Neural cell (in vitro differentiated cells): ENCODE measurements at regions not wholly inside any gene's neighbourhood (a gene's known extent, or its start where the extent isn't known, plus 50 kb on each side); places are given as distances from the start of the nearest gene placed in this dataset.

ENCODE experiments used
- H2AFZ ChIP-seq: fragments of 200-600, 300-800 bp; sonication (generic), shearing (Covaris generic); 2 replicates; pipeline ENCODE4 v1.6.0; 2014; ENCODE audit warnings: low read depth, mild to moderate bottlenecking, antibody characterized with exemption, low read length, moderate library complexity
- H3F3A ChIP-seq: fragments of 200-600 bp; shearing (Covaris generic); 2 replicates; pipeline ENCODE4 v1.6.1; 2016; ENCODE audit warnings: mild to moderate bottlenecking, moderate library complexity, mixed read lengths, antibody characterized with exemption, low read length; ENCODE audit not compliant: insufficient read depth, poor library complexity, severe bottlenecking
- H3K27ac ChIP-seq: fragments of 200-600, 300-800 bp; sonication (generic), shearing (Covaris generic); 2 replicates; pipeline ENCODE4 v1.5.1; 2014; ENCODE audit warnings: mild to moderate bottlenecking, low read length, moderate library complexity
- H3K27me3 ChIP-seq: fragments of 300-800, 200-600 bp; sonication (generic), shearing (Covaris generic); 2 replicates; pipeline ENCODE4 v1.6.0; 2014; ENCODE audit warnings: mild to moderate bottlenecking, low read depth, low read length, moderate library complexity; ENCODE audit not compliant: insufficient read depth
- H3K36me3 ChIP-seq: fragments of 300-800, 200-600 bp; sonication (generic), shearing (Covaris generic); 2 replicates; pipeline ENCODE4 v1.5.1; 2014; ENCODE audit warnings: mild to moderate bottlenecking, antibody characterized with exemption, low read length, moderate library complexity; ENCODE audit not compliant: insufficient read depth
- H3K4me2 ChIP-seq: fragments of 300-800, 200-600 bp; sonication (generic), shearing (Covaris generic); 2 replicates; pipeline ENCODE4 v1.6.0; 2014; ENCODE audit warnings: mild to moderate bottlenecking, low read length
- H3K4me3 ChIP-seq: fragments of 300-800, 200-600 bp; sonication (generic), shearing (Covaris generic); 2 replicates; pipeline ENCODE4 v1.5.1; 2014; ENCODE audit warnings: mild to moderate bottlenecking, low read length, moderate library complexity
- H3K79me2 ChIP-seq: fragments of 200-600 bp; shearing (Covaris generic); replicated peaks from 2 replicates; pipeline ENCODE4 v1.6.0; 2014; ENCODE audit warnings: mild to moderate bottlenecking, low read length, moderate library complexity; ENCODE audit not compliant: insufficient read depth
- H3K9ac ChIP-seq: fragments of 300-800, 200-600 bp; sonication (generic), shearing (Covaris generic); 2 replicates; pipeline ENCODE4 v1.6.1; 2016; ENCODE audit warnings: mild to moderate bottlenecking, low read length, mixed read lengths
- H3K9me2 ChIP-seq: fragments of 200-600 bp; shearing (Covaris generic); 2 replicates; pipeline ENCODE4 v1.6.1; 2016; ENCODE audit warnings: mild to moderate bottlenecking, low read length, mixed read lengths; ENCODE audit not compliant: insufficient read depth
- H3K9me3 ChIP-seq: fragments of 200-600, 300-800 bp; sonication (generic), shearing (Covaris generic); 2 replicates; pipeline ENCODE4 v1.6.1; 2016; ENCODE audit warnings: mild to moderate bottlenecking, mixed run types, low read length, moderate library complexity, mixed read lengths
- H4K20me1 ChIP-seq: fragments of 200-600 bp; shearing (Covaris generic); 2 replicates; pipeline ENCODE4 v1.6.1; 2016; ENCODE audit warnings: mild to moderate bottlenecking, mixed run types; ENCODE audit not compliant: insufficient read depth
- CTCF ChIP-seq: fragments of 450-650 bp; IDR thresholded peaks from 2 replicates; pipeline ENCODE4 v1.5.1; 2014; ENCODE audit warnings: antibody characterized with exemption, mild to moderate bottlenecking, moderate library complexity; ENCODE audit not compliant: poor library complexity, severe bottlenecking
- EP300 ChIP-seq: fragments of 450-650 bp; conservative IDR thresholded peaks from 2 replicates; pipeline ENCODE4 v1.6.1; 2014; ENCODE audit warnings: antibody characterized with exemption, mild to moderate bottlenecking, moderate library complexity; ENCODE audit not compliant: poor library complexity, severe bottlenecking
- EZH2 ChIP-seq: fragments of 200-600, 300-800 bp; shearing (Covaris generic), sonication (generic); IDR thresholded peaks from 2 replicates; pipeline ENCODE4 v1.6.1; 2014; ENCODE audit warnings: antibody characterized with exemption, low read length, borderline replicate concordance, mild to moderate bottlenecking; ENCODE audit not compliant: insufficient read depth, poor library complexity, severe bottlenecking
- MXI1 ChIP-seq: fragments of 450-650 bp; conservative IDR thresholded peaks from 2 replicates; pipeline ENCODE4 v1.6.1; 2014; ENCODE audit warnings: antibody characterized with exemption, mild to moderate bottlenecking; ENCODE audit not compliant: poor library complexity, severe bottlenecking
- POLR2AphosphoS5 ChIP-seq: IDR thresholded peaks from 2 replicates; pipeline ENCODE4 v1.6.1; 2012
- RAD21 ChIP-seq: fragments of 450-650 bp; conservative IDR thresholded peaks from 2 replicates; pipeline ENCODE4 v1.6.1; 2014; ENCODE audit warnings: antibody characterized with exemption, mild to moderate bottlenecking, moderate library complexity
- REST ChIP-seq: IDR thresholded peaks from 2 replicates; pipeline ENCODE4 v1.6.1; 2012; ENCODE audit warnings: borderline replicate concordance
- SMC3 ChIP-seq: fragments of 450-650 bp; conservative IDR thresholded peaks from 2 replicates; pipeline ENCODE4 v1.6.1; 2014; ENCODE audit warnings: antibody characterized with exemption, mild to moderate bottlenecking, moderate library complexity; ENCODE audit not compliant: poor library complexity
- TAF1 ChIP-seq: IDR thresholded peaks from 2 replicates; pipeline ENCODE4 v1.6.1; 2012; ENCODE audit warnings: low read depth

GRCh38 chr15:86010398-86010797 is 69.3 kb upstream of the AGBL1 start:
- no peaks in the 10 kb centered on the region for H3K79me2 ChIP-seq
- no peak overlapping the region for H2AFZ ChIP-seq
- H3K27me3 ChIP-seq = no peaks in the 10 kb centered on the region
- H3K9me3 ChIP-seq = no peaks in the 10 kb centered on the region
- no peak overlapping the region for H3K9ac ChIP-seq
- no peak overlapping the region for H3K4me3 ChIP-seq
- no peaks in the 10 kb centered on the region for H3K9me2 ChIP-seq
- H3K27ac ChIP-seq = no peak overlapping the region
- no peaks in the 10 kb centered on the region for H3F3A ChIP-seq
- no peaks in the 10 kb centered on the region for H3K36me3 ChIP-seq
- H3K4me2 ChIP-seq = no peak overlapping the region
- no peaks in the 10 kb centered on the region for H4K20me1 ChIP-seq
- no peak for TF ChIP-seq SMC3
- TF ChIP-seq CTCF = no peak
- no peak for TF ChIP-seq MXI1
- no peak for TF ChIP-seq RAD21
- TF ChIP-seq TAF1 = no peak
- TF ChIP-seq EZH2 = no peak
- no peak for TF ChIP-seq REST
- no peak for TF ChIP-seq POLR2AphosphoS5
- no peak for TF ChIP-seq EP300

- no peak overlapping the region for H3K4me3 ChIP-seq
- no peaks in the 10 kb centered on the region for H3K36me3 ChIP-seq
- H3K9me3 ChIP-seq = no peaks in the 10 kb centered on the region
- H2AFZ ChIP-seq = no peak overlapping the region
- H3K27me3 ChIP-seq = no peaks in the 10 kb centered on the region
- H3K27ac ChIP-seq = no peak overlapping the region
- no peak overlapping the region for H3K4me2 ChIP-seq
- no peak for TF ChIP-seq MXI1
- TF ChIP-seq REST = no peak
- H3K79me2 ChIP-seq = no peaks in the 10 kb centered on the region
- H3F3A ChIP-seq = no peaks in the 10 kb centered on the region
- H4K20me1 ChIP-seq = no peaks in the 10 kb centered on the region
- no peak overlapping the region for H3K9ac ChIP-seq
- H3K9me2 ChIP-seq = no peaks in the 10 kb centered on the region
These were observed 68.8 kb upstream of the AGBL1 start for GRCh38 chr15:86010891-86011290.
